KMS-11 (cell line): ENCODE measurements at regions not wholly inside any gene's neighbourhood (a gene's known extent, or its start where the extent isn't known, plus 50 kb on each side); places are given as distances from the start of the nearest gene placed in this dataset.

Source experiments
- H2AFZ ChIP-seq: fragments of 200-600 bp; sonication (generic); 2 replicates; pipeline ENCODE4 v1.6.1; 2016; ENCODE audit warnings: antibody characterized with exemption, mixed run types, low read depth
- H3K27ac ChIP-seq: fragments of 200-600 bp; sonication (generic); 2 replicates; pipeline ENCODE4 v1.6.1; 2016; ENCODE audit warnings: mild to moderate bottlenecking, mixed run types
- H3K27me3 ChIP-seq: fragments of 200-600 bp; sonication (generic); 2 replicates; pipeline ENCODE4 v1.6.1; 2017; ENCODE audit warnings: mild to moderate bottlenecking, low read depth, mixed run types, moderate library complexity; ENCODE audit not compliant: insufficient read depth
- H3K36me3 ChIP-seq: fragments of 200-600 bp; sonication (generic); 2 replicates; pipeline ENCODE4 v1.6.1; 2017; ENCODE audit warnings: mild to moderate bottlenecking, mixed run types; ENCODE audit not compliant: insufficient read depth
- H3K4me1 ChIP-seq: fragments of 200-600 bp; sonication (generic); 2 replicates; pipeline ENCODE4 v1.6.1; 2016; ENCODE audit warnings: mild to moderate bottlenecking, low read depth, mixed run types; ENCODE audit not compliant: poor library complexity, severe bottlenecking
- H3K4me2 ChIP-seq: fragments of 200-600 bp; sonication (generic); 2 replicates; pipeline ENCODE4 v1.7.0; 2016; ENCODE audit warnings: mild to moderate bottlenecking, mixed run types
- H3K4me3 ChIP-seq: fragments of 200-600 bp; sonication (generic); IDR thresholded peaks from 2 replicates; pipeline ENCODE4 v1.6.1; 2017; ENCODE audit warnings: low read depth, low read length, mixed read lengths; ENCODE audit not compliant: insufficient read depth
- H3K79me2 ChIP-seq: fragments of 200-600 bp; sonication (generic); 2 replicates; pipeline ENCODE4 v1.6.1; 2016; ENCODE audit warnings: low read depth, mixed run types; ENCODE audit not compliant: insufficient read depth
- H3K9ac ChIP-seq: fragments of 200-600 bp; sonication (generic); 2 replicates; pipeline ENCODE4 v1.6.1; 2016; ENCODE audit warnings: mild to moderate bottlenecking, mixed run types
- H4K20me1 ChIP-seq: fragments of 200-600 bp; sonication (generic); 2 replicates; pipeline ENCODE4 v1.6.1; 2016; ENCODE audit warnings: mild to moderate bottlenecking, mixed run types; ENCODE audit not compliant: insufficient read depth
- TF ChIP-seq, protein P1 (sequence below): fragments of 200-600 bp; sonication (generic); conservative IDR thresholded peaks from 2 replicates; pipeline ENCODE4 v1.6.1; 2017; ENCODE audit warnings: low read depth, mild to moderate bottlenecking, antibody characterized with exemption, low read length, moderate library complexity, mixed read lengths

DNA sequence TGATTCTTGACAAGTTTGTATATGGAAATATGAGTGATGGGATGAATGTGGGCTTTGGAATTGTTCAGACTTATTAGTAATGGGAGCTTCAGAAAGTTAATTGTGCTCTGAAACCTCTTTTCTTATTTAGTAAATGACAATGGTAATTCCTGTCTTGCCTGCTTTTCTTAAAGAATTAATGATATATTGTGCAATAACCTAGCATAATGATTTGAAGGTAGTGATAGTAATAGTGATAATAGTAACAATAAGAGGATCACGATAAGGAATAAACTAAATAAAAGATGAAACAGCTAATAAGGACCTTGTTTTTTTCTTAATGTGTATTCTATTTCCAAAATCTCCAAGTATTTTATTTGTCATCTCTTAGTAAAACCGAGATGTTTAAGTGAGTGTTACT is 245.0 kb upstream of the CPHXL start:
- Histone ChIP-seq H3K4me1 (no peaks in the 10 kb centered on the region), H3K79me2 (no peaks in the 10 kb centered on the region), H4K20me1 (no peaks in the 10 kb centered on the region), H3K4me2 (no peak overlapping the region), H3K9ac (no peak overlapping the region), H3K4me3 (no peak overlapping the region), H3K36me3 (no peaks in the 10 kb centered on the region), H3K27me3 (no peaks in the 10 kb centered on the region), H2AFZ (no peak overlapping the region), H3K27ac (no peak overlapping the region)
- TF ChIP-seq, protein P1, sequence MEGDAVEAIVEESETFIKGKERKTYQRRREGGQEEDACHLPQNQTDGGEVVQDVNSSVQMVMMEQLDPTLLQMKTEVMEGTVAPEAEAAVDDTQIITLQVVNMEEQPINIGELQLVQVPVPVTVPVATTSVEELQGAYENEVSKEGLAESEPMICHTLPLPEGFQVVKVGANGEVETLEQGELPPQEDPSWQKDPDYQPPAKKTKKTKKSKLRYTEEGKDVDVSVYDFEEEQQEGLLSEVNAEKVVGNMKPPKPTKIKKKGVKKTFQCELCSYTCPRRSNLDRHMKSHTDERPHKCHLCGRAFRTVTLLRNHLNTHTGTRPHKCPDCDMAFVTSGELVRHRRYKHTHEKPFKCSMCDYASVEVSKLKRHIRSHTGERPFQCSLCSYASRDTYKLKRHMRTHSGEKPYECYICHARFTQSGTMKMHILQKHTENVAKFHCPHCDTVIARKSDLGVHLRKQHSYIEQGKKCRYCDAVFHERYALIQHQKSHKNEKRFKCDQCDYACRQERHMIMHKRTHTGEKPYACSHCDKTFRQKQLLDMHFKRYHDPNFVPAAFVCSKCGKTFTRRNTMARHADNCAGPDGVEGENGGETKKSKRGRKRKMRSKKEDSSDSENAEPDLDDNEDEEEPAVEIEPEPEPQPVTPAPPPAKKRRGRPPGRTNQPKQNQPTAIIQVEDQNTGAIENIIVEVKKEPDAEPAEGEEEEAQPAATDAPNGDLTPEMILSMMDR = no peak

DNA sequence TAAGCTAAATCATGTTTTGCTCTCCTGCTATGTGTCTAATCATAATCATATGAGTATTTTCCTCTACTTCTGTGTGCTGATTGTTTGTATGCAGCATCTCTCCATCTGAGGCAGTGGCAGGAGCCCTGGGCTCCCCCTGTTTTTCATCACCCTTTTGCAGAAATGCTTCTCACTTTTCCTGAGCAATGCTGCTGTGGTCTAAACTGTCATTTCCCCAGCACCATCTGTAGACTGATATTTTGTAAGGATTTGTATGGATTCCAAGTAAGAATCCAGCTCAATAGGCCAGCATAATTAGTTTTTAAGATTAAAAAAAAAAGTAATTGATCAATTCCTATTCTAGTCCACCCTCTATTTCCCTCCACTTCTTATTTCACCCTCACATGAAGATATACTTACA is 257.0 kb upstream of the CPHXL start:
- H3K79me2 ChIP-seq = no peaks in the 10 kb centered on the region
- no peak overlapping the region for H3K4me2 ChIP-seq
- H3K36me3 ChIP-seq = no peaks in the 10 kb centered on the region
- no peaks in the 10 kb centered on the region for H3K27me3 ChIP-seq
- H3K27ac ChIP-seq = no peak overlapping the region
- H4K20me1 ChIP-seq = no peaks in the 10 kb centered on the region
- H3K4me3 ChIP-seq = no peak overlapping the region
- TF ChIP-seq, protein P1 = no peak
- no peak overlapping the region for H3K9ac ChIP-seq
- peaks cover 9% of the 10 kb centered on the region for H3K4me1 ChIP-seq
- no peak overlapping the region for H2AFZ ChIP-seq

DNA sequence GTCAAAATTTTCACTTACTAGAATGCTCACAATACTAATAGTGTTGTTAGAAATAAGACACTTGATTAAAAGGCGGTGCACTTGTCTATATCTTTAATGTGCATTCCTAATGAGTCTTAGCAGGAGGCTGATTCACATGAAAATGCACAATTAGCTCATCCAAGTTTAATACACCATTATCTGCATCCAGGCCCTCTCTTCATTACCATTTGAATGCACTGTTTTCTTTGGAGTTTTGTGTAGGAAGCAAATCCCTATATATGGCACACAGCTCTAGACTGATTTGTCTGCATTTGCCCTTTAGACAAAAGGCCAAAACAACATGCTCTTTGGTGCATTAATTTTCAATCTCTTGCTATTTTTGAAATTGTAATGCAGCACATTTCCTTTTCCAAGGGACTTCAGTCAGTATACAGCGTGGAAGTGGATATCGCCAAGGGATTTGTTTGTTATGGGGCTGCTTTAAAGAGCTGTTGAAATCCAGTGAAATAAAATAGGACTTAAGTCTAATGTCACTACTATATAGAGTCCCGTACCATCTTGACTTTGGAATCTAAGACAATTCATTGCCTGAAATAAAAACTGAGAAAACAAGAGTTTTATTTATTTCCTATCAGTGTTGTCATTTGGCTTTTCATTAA is 257.6 kb upstream of the CPHXL start:
- TF ChIP-seq, protein P1 = no peak
- Histone ChIP-seq H3K79me2 (no peaks in the 10 kb centered on the region), H3K36me3 (no peaks in the 10 kb centered on the region), H4K20me1 (no peaks in the 10 kb centered on the region), H3K4me1 (peaks cover 9% of the 10 kb centered on the region), H3K4me2 (no peak overlapping the region), H3K27me3 (no peaks in the 10 kb centered on the region), H2AFZ (no peak overlapping the region), H3K9ac (no peak overlapping the region), H3K27ac (no peak overlapping the region), H3K4me3 (no peak overlapping the region)

DNA sequence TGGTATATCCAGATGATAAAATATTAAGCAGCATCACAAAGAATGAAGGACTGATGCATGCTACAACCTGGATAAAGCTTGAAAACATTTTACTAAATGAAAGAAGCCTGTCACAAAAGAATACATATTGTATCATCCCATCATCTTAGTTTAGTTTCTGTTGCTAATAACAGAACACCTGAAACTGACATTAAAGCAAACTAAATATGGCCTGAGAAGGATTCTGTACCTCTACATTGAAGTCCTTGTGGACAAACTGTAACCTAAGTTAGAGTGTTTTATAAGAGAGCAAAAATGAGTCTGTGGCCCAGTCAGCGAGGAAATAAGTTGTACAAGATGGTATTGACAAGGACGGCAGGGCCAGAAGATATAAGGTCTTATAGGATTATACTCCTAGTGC is 261.0 kb upstream of the CPHXL start:
- no peaks in the 10 kb centered on the region for H3K79me2 ChIP-seq
- no peak overlapping the region for H2AFZ ChIP-seq
- TF ChIP-seq, protein P1 = no peak
- no peak overlapping the region for H3K4me3 ChIP-seq
- no peaks in the 10 kb centered on the region for H3K36me3 ChIP-seq
- no peaks in the 10 kb centered on the region for H3K27me3 ChIP-seq
- H3K4me1 ChIP-seq = peaks cover 9% of the 10 kb centered on the region
- H3K27ac ChIP-seq = no peak overlapping the region
- H3K4me2 ChIP-seq = no peak overlapping the region
- no peak overlapping the region for H3K9ac ChIP-seq
- no peaks in the 10 kb centered on the region for H4K20me1 ChIP-seq
